ENCODE measurements at regions not wholly inside any gene's neighbourhood (a gene's known extent, or its start where the extent isn't known, plus 50 kb on each side); places are given as distances from the start of the nearest gene placed in this dataset.
A peak's percentile ranks its signal among the peaks of the same experiment; 100 is the strongest.

GRCh38 chr1:170238704-170239391 is 93.1 kb downstream of the NTMT2 start (continued):
- TF ChIP-seq ZNF462 (CRISPR knock-in tag; IDR thresholded peaks at IDR 0.05) (no peak), JUNB (IDR thresholded peaks at IDR 0.05; ENCODE audit: unreplicated experiment) (no peak), EZH2phosphoT487 (IDR thresholded peaks at IDR 0.05; ENCODE audit: unreplicated experiment) (no peak), CTCF (conservative IDR thresholded peaks at IDR 0.05; ENCODE audit: low read depth in 2 of 2) (no peak)

GRCh38 chr1:170239445-170239844 is 93.7 kb downstream of the NTMT2 start:
- ATAC-seq = no peak
- H3K4me2 ChIP-seq = no peak overlapping the region
- no peaks in the 10 kb centered on the region for H3K79me2 ChIP-seq (replicated peaks; ENCODE audit: insufficient read depth)
- H3K27ac ChIP-seq (ENCODE audit: low read depth) = no peak overlapping the region
- no peaks in the 10 kb centered on the region for H3K27me3 ChIP-seq (ENCODE audit: insufficient read depth)
- H3K27ac Mint-ChIP-seq = no peak overlapping the region
- no peaks in the 10 kb centered on the region for H3K4me1 ChIP-seq (ENCODE audit: insufficient read depth)
- DNase-seq (ENCODE audit: low spot score) = no peak
- H3K36me3 Mint-ChIP-seq (ENCODE audit: low read depth) = no peaks in the 10 kb centered on the region
- H3K9me3 Mint-ChIP-seq = no peaks in the 10 kb centered on the region
- H3K4me3 ChIP-seq = no peak overlapping the region
- H3K27me3 Mint-ChIP-seq (ENCODE audit: insufficient read depth, low read depth, poor library complexity) = no peaks in the 10 kb centered on the region
- no peak overlapping the region for H3K4me3 Mint-ChIP-seq
- no peaks in the 10 kb centered on the region for H3F3A ChIP-seq (replicated peaks; ENCODE audit: low read depth)
- H2AFZ ChIP-seq = peak overlapping the region; percentile 89; the same call in 1 of the 2 replicates
- peaks cover 2% of the 10 kb centered on the region; the same call in 1 of the 3 replicates for H3K4me1 Mint-ChIP-seq
- no peaks in the 10 kb centered on the region for H4K20me1 ChIP-seq (replicated peaks; ENCODE audit: insufficient read depth)
- no peaks in the 10 kb centered on the region for H3K9me2 ChIP-seq (ENCODE audit: insufficient read depth)
- H3K36me3 ChIP-seq (ENCODE audit: insufficient read depth) = no peaks in the 10 kb centered on the region
- TF ChIP-seq CREB1 (CRISPR knock-in tag; IDR thresholded peaks at IDR 0.05; ENCODE audit: low read depth) (no peak), EZH2 (IDR thresholded peaks at IDR 0.05; ENCODE audit: low read depth, unreplicated experiment) (no peak), ZNF462 (CRISPR knock-in tag; IDR thresholded peaks at IDR 0.05) (no peak), ZNF114 (CRISPR knock-in tag; IDR thresholded peaks at IDR 0.05) (no peak)
